Retina (tissue), 1 donor: ENCODE measurements at regions not wholly inside any gene's neighbourhood (a gene's known extent, or its start where the extent isn't known, plus 50 kb on each side); places are given as distances from the start of the nearest gene placed in this dataset.
"Not testable (repeated sequence)": the region's sequence is repeated elsewhere in the genome, so short reads cannot be mapped to it uniquely, and the experiment has no call there.

Experiments
- DNase-seq: peaks from one replicate; pipeline ENCODE4 v3.0.0-alpha.2; 2016

DNA sequence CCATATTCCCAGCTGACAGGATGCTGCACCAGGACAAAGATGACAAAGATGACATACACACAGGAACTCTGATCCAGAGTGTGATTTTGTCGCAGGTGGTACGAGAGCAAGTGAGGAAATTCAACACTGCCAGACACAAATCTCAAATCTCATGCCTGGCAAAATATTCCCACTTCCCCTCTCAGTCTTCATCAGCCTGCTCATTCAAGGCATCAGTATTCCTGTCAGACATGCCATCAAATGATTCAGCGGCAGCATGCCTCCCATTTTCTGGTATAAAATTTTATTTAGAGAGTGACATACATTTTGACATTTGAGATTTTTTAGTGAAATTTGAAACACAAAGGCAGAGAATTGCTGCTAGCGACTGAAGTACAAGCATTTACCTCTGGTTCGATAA is 228.1 kb upstream of the LMCD1 start:
- no peak for DNase-seq

DNA sequence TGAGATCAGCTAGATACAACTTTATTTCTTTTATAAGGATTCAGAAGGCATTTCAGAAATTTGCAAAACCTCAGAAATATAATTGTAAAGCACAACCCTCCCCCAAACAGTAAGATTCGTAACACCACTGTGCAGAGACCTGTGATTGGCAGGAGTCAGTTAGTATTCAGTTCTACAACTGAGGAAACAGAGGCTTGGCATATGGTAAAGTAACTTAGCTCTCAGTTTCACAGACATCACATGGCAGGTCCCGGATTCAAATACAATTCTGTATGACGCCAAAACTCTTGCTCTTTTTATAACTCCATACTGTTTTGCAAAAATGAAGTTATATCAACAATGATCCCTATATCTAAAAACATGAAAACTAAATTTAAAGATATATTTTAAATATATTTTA is 225.6 kb upstream of the LMCD1 start:
- DNase-seq = no peak

- DNase-seq = no peak
Observed at GRCh38 chr3:8276506-8276905, 225.1 kb upstream of the LMCD1 start.

- no peak for DNase-seq
Observed at GRCh38 chr3:8278448-8278847, 223.2 kb upstream of the LMCD1 start.

GRCh38 chr3:8279476-8279875 is 222.1 kb upstream of the LMCD1 start:
- DNase-seq = no peak

DNA sequence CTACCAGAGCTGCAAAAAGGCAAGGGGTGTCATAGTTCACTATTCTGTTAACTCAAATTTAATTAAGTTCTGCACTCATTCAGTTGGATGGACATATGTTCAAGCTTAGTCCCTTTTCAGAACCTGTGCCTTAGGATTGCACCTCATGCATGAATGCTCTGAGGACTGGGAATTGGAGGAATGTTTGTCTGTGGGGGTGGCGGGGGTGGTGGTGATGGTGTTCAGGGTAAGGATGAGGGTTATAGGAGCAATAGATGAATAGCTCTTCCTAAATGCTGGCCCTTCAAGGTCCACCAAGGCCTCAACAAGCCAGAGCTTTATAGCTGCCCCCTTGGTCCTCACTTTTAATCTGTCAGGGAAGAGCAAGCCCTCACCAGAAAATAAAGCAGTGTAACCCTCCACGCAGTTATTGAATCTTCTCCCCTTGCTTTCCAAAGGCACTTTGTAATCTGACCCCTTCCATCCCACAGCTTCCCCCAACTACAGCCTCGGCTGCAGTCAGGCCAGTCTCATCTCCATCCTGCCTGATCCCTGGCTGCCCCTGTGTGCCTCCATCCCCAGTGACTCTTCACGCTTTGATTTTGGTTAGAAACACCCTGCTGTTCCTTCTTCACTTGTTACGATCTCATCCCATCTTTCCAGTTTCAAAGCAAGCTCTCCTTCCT is 221.6 kb upstream of the LMCD1 start:
- no peak for DNase-seq

- DNase-seq = no peak
Observed at GRCh38 chr3:8282541-8283165, 219.0 kb upstream of the LMCD1 start.

DNA sequence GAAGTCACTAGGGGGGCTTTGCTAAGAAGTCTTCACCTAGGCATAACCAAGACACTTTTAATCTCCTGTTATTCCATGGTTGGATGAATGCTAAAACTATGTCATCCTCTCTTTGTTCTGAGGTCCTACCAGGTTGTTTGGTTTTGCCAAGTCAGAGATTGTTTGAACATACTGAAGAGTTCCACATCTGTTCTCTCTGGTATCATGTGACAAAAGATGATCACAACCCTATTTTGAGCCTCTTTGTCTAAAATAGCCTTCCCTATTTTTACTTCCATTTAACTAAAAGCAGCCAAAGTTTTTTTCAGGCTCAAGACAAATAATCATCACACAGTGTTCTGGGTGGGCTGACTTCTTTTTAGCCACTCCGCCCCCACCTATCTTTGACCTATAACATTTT is 218.4 kb upstream of the LMCD1 start:
- DNase-seq = no peak

DNA sequence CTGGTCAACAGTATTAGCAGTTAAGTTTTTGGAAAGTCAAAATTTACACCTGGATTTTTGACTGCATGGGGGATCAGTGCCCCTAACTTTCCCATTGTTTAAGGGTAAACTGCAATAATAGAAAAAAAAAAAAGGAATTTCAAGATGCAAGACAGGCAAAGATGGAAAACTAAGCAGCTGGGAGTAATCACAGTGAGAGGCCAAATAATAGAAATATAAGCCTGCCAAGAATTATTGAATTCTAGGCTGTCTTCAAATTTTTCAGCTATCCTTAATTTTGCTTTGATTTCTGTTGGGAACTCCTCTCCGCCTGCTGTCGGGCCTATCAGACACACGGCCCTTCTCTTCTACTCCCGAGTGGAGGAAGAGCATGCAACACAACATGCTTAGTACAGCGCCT is 215.5 kb upstream of the LMCD1 start:
- DNase-seq = no peak

GRCh38 chr3:8286749-8287148 is 214.9 kb upstream of the LMCD1 start:
- no peak for DNase-seq

DNA sequence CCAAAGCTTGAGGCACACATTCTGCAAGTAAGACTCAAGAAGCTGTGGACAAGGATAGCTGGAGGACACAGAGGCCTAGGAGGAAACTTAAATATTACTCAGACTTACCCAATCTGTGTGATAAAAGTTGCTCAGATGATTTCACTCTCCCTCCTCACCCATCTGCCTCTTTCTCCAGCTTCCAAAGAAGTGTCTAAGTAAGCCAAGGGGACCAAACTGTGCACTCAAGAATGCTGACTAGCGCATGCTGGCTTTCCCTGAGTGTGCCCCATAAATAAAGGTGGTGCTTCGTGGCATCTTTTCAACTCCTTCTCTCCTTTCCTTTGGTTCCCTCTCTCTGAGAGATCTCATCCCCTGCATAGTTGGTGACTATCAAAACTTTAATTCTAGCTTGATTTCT is 211.0 kb upstream of the LMCD1 start:
- DNase-seq = no peak

DNA sequence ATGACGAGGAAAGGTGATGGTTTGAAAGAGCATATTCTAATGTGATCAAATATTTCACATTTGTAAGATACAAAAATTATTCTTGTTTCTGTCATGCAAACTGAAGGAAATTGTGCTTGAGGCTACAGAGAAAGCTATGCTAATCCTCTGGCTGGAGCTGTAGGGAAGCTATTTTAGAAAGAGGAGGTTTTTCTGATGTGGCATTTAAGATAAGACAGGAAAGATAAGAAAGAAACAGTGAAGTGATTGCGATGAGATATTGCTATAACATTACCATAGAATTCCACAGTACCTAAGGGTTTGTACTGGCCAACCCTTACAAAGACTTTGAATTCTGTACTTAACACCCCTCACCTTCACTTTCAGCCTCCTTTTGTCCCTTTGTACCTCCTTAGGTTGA is 205.2 kb upstream of the LMCD1 start:
- DNase-seq = no peak

GRCh38 chr3:8298021-8298954 is 203.3 kb upstream of the LMCD1 start:
- no peak for DNase-seq

- peak; percentile 44 for DNase-seq
Observed at GRCh38 chr3:8301977-8302735, 199.5 kb upstream of the LMCD1 start.

DNA sequence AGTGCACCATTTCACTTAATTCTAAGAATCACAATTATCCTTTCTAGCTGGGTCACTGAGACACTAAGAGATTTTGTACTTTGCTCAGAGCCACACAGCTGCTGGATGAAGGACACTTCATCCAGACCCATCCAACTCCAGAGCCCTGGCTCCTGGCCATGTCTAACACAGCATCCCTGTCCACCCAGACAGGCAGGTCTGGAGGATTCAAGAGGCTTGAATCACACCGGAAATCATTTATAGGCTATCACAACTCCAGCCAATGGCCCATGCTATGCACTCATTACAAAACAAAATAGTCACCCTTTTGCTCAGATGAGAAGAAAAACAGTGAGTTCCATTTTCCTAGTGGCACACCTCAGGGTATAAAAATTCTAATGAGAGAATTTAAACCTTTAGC is 198.2 kb upstream of the LMCD1 start:
- no peak for DNase-seq

GRCh38 chr3:8305371-8305770 is 196.3 kb upstream of the LMCD1 start:
- no peak for DNase-seq

DNA sequence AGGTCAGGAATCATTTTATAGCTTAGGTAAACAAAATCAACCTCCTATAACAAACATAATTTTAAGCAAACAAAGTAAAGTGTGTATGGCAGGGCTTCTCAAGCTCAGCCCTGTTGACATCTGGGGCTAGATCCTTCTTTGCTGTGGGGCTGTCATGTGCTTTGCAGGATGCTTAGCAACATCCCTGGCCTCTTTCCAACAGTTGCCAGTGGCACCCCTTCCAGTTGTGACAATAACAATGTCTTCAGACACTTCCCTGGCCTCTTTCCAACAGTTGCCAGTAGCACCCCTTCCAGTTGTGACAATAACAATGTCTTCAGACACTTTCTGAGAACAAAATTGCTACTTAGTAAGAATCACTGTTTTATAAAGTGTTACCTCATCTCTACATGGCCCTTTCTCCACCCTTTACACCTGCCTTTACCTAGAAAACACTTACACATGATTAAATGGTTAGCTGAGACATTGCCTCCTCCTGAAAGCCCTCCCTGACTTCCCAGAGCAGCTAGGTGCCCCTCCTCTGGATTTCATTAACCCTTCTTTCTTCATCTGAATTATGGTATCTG is 194.0 kb upstream of the LMCD1 start:
- no peak for DNase-seq

DNA sequence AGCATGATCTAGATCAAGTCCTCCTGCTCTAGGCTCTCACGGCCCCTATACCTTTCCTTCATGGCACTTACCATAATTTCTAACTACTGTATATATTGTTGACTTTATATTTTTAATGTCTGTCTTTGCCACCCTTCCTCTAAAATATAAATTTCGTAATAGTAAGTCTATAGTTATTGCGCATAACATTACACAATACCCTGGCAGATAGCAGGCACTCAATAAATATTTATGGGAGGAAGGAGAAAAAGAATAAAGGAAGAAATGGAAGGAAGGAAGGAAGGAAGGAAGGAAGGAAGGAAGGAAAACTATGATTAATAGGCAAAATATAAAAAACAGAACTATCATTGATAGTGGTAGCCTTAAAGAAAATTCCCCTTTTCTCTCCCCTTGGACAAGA is 190.3 kb upstream of the LMCD1 start:
- no peak for DNase-seq

DNA sequence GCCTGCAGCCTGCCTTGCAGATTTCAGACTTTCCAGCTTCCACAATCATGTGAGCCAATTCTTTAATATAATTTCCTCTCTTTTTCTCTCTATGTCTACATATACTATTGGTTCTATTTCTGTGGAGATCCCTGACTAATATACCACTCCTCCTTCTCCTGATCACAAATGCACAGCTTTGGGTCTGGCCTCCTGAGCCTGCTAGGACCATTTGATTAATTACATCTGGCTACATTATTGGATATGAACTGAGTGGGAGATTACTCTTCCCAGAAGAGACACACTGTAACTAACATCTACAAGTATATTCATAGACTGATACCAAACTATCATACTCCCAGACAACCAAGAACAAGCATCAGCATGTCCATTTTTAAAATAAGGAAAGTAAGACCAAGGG is 188.9 kb upstream of the LMCD1 start:
- no peak for DNase-seq

GRCh38 chr3:8313560-8314267 is 187.9 kb upstream of the LMCD1 start:
- peak; percentile 54 for DNase-seq

GRCh38 chr3:8315526-8315925 is 186.1 kb upstream of the LMCD1 start:
- DNase-seq = not testable (repeated sequence)
